ENCODE measurements at regions not wholly inside any gene's neighbourhood (a gene's known extent, or its start where the extent isn't known, plus 50 kb on each side); places are given as distances from the start of the nearest gene placed in this dataset.

GRCh38 chr11:36729825-36730224, 131.8 kb upstream of the RAG2 start:
- no peak for DNase-seq (ENCODE audit: low read depth)

- DNase-seq (ENCODE audit: low read depth) = no peak
These were observed 128.4 kb upstream of the RAG2 start for GRCh38 chr11:36726420-36726819.

DNA sequence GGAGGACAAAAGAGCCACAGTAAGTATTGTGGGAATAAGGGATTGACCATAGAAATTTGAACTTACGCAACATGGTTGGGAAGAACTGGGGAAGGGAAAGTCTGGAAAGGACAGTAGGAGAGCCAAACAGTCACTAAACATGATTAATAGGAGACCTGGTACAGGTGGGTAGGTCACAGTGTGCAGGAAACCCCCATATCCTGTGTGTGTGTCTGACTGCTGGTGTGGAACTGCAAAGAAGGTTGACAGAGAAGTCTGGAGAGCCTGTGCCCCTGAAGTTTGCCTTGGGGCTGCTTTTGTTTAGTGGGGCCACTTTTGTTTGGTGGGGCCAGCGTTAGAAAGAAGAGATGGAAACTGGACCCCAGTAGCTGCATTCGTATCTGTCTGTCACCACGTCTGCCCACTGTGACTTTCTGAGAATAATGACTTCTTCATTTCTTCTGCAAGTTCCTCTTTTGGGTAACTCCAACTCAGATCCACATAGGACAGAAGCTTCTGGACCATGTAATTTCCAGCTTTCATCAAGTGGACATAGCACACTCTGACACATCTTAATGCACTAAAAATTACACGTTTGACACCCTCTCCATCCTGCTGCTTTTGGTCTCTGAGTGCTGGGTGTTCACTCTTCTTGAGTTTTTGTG, 126.8 kb upstream of the RAG2 start:
- no peak for DNase-seq (ENCODE audit: low read depth)

- no peak for DNase-seq (ENCODE audit: low read depth)
These were observed 124.4 kb upstream of the RAG2 start for GRCh38 chr11:36722421-36722820.

GRCh38 chr11:36719358-36720107, 121.5 kb upstream of the RAG2 start:
- no peak for DNase-seq (ENCODE audit: low read depth)

DNA sequence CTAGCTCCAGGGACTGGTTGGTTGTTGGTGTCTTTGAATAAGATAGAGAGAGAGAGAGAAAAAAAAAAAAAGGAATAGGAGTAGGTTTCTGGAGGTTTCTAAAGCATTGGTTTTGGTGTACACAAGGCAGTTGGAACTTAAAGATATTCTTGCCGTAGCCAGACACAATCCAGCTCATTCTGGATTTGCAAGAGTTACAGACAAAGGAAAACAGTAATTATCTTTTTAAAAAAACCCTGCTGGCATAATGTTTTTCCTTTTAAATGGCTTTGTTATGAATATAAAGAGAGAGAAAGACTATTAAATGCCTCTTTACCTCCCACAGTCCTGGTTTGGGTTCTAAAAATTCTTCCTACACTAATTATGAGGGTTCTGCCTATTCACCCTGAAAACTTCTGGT, 120.4 kb upstream of the RAG2 start:
- no peak for DNase-seq (ENCODE audit: low read depth)

DNA sequence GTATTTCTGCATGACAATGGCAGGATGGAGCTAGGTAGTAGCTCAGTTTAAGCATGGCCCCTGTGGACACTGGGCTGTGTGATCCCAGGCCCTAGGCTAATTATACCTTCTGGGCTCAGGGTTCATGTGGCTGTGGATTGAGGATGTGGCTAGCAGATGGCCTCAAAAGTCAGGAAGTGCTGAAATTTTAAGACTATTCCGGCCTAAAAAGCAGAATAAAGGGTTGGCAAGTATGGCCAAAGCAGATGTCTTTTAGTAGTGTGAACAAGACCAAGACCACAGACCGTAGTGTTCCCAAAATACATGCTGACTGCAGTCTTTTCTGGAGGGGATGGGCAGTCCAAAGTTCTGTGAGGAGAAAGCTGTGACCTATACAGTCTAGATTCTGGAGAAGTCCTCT, 115.7 kb upstream of the RAG2 start:
- DNase-seq (ENCODE audit: low read depth) = no peak

GRCh38 chr11:36711104-36711825, 113.2 kb upstream of the RAG2 start:
- DNase-seq (ENCODE audit: low read depth) = no peak
